SW480 (cell line): ENCODE measurements at regions not wholly inside any gene's neighbourhood (a gene's known extent, or its start where the extent isn't known, plus 50 kb on each side); places are given as distances from the start of the nearest gene placed in this dataset.
"Not testable (repeated sequence)": the region's sequence is repeated elsewhere in the genome, so short reads cannot be mapped to it uniquely, and the experiment has no call there.

Source experiments
- DNase-seq: peaks from one replicate; pipeline ENCODE4 v3.0.0-alpha.2; 2016; ENCODE audit warnings: low spot score

DNA sequence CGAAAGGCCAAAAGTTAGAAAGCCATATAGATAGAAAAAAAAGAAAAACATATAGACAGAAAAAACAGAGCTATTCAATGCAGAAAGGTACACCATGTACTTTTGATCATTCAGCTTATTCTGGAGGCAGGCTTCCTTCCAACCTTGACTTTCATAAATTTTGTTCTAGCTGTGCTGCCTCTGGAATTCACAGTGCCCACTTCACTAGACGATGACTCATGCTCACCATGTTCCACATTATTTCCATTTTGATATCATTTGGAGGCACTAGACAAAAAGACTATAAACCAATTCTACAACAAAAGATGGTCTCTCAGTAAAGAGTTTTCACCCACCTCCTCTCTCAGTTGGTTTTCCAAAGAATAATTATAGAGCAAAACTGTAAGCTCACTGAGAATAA lies 229.0 kb upstream of the IPO5 start:
- no peak for DNase-seq

DNA sequence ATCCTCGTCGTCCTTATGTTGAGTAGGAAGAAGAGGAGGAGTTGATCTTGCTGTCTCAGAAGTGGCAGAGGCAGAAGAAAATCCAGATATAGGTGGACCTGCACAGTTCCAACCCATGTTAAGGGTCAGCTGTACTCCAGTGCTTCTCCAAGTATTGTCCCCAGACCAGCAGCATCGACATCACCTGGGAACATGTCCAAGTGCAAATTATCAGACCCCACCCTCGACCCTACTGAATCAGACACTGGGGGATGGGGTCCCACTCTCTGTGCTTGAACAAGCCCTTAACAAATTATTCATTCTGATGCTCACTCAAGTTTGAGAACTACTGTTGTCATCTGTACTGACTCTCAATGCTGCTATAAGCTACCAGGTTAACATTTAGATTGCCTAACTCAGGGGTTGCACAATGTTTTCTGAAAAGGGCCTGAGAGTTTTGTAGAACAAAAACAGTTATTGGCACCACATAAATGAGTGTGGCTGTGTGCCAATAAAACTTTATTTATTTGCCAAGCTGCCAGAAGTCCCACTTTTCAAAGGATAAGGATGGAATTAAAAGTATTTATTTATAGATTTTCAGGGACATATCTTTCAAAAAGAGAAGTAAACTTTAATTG lies 226.7 kb upstream of the IPO5 start:
- DNase-seq, result no peak

DNA sequence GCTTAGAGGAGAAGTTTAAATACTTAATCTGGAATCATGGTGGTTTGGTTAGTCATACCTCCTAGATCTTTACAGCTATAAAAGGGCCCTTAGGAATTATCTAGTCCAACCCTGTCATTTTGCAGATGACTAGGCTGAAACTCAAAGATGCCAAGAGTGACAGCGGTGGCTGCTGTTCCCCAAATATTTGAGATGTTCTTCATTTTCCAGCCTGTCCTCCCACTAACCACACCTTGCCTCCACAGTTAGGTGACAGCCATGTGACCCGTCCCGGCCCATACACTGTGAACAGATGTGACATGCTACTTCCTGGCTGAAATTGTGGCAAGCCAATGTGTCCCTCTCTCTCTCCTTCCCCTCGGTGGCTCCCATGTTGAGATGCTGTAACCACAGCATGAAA lies 225.5 kb upstream of the IPO5 start:
- DNase-seq, result no peak

DNA sequence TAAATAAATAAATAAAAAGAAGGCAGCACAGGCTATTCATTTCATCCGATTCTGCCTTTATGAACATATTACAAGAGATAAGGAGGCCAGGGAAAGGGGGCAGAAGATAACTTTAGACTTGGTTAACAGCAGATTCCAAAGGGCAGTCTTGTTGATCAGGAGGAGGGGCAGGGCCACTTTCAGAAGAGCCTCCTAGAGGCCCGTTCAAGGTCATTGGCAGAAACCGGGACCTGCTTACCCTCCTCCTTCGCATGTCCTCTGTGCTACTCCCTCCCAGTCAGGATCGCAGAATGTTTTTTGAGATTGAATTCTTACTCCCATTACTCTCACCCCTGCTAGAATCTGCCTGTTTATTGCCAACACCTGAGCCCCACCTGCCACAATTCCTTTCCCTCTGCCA lies 217.0 kb upstream of the IPO5 start:
- DNase-seq, result no peak

DNA sequence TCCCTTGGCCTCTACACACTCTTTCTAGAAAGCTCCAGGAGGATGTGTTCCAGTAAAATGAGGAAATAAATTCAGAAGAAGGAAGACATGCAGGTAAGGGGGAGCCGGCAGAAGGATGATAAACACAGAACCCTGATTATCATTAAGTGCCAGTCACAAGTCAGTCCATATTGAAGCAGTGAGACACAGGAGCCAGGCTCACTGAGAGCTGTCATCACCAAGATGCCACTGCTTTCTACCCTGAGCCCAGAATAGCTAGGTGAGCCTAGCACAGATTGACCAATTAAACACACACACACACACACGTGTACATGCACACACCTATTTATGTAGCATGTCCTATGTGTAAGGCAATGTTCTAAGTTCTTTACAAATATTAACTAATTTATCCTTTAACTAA lies 211.4 kb upstream of the IPO5 start:
- no peak for DNase-seq

DNA sequence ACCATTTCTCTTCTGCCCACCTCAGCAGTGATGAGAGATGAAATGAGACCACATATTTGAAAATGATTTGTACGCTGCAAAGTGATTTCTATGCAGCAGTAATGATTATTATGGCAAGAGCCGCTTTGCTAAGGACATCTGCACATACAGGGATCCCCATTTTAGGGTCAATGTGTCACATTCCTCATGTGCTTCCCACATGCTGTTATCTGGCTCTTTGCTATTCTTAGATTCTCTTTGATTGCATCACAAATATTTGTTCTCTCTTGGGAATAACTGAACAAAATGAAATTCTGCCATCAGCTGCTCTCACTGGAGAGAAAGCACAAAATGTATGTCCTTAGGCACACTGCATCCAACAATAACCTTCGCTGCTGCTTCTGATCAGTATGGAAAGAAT lies 209.5 kb upstream of the IPO5 start:
- DNase-seq, result no peak

DNA sequence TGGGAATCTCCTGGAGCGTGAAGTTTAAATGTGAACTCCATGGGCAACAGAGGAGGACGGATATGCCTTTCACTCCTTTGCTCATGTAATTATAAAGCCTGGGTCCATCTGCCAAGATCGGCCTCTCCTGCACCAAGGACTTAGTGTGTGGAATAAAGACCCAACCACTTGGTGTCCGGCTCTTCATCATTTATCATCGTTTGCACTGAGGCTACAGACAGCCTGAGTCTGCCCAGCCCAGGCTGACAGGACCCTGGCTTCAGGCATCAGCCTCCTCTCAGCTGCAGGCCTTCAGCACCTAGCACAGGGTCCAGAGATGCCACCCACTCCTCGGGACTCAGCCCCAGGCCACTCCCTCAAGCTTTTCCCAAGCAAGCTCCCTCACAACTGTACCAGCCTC lies 206.8 kb upstream of the IPO5 start:
- DNase-seq, result no peak

DNA sequence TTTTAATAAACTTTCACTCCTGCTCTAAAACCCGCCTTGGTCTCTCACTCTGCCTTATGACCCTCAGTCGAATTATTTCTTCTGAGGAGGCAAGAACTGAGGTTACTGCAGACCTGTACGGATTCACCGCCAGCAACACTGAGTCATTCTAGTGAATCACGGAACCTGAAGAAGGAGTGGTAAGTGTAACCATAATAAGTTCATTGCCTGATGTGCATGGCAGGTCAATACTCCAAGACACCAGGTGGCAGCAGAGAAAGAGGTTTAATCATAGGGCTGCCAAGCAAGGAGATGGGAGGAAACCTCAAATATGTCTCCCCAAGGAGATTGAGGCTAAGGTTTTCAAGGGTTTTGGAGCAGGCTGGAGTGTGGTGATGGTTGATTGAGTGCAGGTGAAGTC lies 204.3 kb upstream of the IPO5 start:
- DNase-seq, result peak; percentile 46

DNA sequence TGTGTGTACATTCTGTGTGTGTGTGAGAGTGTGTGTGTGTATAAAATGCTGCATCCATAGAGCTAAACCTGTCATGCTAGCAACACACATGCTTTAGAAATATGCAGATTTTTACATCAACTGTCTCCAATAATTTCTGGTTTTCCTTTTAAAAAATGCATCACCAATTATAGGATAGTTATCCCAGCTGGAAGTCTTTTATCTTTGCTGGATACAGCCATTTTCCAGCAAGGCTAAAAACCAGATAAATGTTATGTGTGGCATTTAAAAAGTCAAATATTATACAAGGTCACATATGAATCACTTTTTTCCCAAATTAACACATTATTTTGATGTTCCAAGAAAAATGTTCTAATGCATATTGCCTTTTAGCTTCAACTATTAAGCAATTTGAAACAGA lies 202.0 kb upstream of the IPO5 start:
- DNase-seq, result no peak

DNA sequence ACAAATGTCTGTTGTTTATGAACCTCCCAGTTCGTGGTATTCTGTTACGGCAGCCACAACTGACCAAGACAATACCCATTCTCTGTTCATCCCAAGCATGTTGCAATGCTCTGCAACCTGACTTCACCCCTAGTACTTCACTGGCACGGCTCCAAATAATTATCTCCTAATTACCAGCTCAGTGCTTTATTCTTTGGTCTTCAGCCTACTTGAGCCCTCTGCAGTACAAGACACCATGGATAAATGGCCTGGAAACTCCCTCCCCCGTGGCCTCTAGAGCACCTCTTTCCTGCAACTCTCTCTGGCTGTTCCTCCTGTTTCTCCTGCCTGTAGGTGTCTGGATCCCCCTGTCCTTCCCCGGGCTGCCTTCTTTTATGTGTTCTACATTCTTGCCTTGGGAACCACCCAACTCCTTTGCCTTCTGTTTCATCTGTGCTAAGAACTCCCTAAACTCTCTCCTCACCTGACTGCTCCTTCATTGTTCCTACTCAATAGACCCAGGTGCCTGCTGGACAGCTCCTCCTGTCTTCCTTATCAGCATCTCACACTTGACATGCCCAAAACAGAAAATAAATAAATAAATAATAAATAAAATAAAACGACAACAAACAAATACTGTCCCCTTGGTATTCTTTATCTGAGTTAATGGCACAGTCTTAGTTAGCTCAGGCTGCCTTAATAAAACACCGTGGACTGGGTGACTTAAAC lies 200.4 kb upstream of the IPO5 start:
- no peak for DNase-seq

DNA sequence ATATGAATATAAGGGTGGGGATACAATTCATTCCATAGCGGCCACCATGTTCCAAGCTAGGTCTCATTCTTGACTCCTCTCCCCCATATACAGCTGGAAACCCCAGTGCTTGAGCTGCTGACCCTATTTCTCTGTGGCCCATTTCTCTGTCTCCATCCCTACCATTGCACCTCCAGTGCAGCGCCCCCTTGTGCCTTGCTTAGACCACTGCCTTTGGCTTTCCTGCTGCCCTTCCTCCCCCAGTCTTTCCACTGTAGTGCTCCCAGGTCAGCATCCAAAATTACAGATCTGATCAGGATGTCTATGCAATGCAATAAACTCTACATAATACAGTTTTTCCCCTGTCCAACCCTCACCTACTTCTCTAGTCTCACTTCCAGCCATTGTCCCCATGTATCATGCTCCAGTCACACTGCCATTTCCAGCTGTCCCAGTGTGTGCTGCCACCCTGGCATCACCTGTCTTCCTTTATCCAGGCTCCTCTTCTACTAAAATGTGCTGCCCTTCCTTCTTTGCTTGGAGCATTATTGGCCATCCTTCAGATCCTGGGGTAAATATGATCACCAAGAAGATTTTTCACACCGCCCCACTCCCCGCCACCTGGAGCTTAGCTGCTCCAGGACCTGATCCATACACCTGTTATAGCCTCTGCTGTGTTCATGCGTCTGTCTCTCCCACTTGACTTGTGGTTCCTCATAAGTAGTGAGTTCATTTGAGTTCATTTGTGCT lies 199.4 kb upstream of the IPO5 start:
- DNase-seq, result no peak

DNA sequence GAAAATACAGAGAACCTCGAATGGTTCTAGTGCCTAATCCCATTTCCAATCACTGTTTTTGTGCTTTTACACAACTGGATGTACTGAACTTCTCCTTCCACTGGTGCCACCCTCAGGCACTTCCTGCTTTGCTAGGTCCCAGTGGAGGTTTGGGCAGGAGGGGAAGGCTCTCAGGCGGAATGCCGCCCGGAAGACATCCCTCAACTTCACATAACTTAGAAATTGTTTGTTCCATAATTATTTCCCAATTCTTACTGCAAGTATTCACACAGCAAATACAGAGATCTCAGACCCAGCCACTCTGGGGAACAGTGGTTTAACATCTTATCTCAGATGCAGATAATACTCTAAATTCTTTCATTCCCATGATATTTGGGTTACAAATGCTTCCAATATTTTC lies 195.7 kb upstream of the IPO5 start:
- no peak for DNase-seq

DNA sequence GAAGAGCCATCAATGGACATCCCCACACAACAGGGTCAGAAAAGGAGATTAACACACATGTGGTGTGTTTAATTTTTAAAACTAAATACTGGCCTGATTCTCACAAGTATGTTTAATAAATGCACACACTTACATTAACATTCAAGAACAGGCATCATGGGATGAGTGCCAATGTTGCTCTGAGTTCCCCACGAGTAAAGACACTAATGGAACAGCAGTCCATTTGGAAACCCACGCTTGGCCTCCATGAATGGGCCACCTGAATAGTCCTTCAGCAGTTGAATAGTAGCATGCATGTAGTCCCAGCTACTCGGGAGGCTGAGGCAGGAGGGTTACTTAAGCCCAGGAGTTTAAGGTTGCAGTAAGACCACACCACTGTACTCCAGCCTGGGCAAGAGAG lies 195.2 kb upstream of the IPO5 start:
- no peak for DNase-seq

DNA sequence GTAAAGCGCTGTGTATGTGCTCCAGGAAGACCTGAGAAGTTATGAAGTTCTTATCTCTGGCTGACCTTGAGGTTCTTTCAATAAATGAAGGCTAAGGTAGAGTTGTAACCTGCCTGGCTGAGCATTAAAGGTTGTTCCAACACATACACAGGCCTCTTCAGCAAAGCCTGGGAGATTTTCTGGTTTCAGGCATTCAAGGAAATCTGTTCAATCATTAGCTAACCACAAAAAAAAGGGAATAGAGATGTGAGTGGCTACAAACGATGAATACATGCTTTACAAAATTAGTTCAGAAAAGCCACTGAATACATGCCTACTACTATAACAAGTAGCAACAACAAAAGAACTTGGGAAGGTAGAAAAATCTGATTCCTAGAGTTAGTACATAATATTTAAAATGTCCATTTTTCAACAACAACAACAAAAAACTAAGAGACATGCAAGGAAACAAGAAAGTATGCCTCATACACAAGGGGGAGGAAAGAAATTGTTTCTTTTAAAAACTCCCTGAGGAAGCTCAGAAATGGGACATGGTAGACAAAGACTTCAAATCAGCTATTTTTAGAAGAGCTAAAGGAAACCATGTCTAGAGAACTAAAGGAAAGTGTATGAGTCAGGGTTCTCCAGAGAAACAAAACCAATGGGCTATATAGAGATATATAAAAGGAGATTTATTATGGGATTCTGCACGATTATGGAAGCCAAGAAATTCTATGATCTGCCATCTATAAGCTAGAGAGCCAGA lies 191.5 kb upstream of the IPO5 start:
- DNase-seq, result no peak

DNA sequence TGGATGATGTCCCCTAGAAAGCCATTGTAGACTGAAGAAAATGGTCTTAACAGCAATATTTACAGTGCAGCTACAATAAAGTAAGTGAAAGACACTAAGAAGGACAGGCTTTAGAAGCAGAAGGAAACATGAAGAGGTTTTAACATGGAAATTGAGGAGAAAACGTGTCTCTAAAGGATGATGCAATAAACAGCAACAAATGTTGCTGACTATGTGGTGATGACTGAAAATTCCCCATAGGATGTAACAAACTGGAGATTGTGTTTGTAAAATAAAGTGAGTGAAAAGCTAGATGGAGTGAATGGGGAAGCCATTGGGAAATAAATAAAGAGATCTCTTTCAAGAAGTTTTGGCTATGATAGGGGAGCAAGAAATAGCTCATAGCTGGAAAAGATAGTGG lies 186.7 kb upstream of the IPO5 start:
- peak; percentile 8 for DNase-seq

DNA sequence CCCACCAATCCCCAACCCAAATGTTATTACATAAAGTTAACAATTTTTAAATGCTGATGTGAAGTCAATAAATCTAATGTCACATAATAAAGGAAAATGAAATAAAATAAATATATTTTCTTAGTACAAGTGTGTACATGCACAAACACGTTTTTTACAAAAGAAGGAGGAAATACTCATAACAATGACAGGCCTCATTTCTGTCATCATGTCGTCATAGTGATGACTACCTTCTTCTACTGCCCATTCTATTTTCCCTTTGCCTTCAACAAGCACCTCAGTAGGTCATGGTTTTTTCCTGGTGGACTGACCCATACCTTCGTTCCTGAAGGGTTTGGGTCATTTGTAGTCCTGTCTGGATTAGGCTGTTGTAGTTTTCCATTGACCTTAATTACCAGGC lies 185.3 kb upstream of the IPO5 start:
- DNase-seq, result no peak

DNA sequence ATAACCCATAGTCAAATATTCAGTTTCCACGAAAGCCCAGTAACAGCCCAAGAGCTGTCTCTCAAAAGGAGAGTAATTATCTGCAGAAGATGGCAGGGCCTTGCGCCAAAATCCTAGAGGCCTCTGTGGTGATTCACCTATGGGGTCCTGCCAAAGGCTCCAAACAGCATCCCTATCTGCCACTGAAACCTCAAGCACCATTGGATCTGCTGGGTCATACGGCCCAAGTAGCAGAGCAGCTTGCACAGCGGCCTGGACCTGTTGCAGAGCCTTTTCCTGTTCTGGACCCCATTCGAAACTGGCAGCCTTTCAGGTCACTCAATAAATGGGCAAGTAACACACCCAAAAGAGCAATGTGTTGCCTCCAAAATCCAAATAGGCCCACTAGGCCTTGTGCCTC lies 183.2 kb upstream of the IPO5 start:
- DNase-seq, result not testable (repeated sequence)

DNA sequence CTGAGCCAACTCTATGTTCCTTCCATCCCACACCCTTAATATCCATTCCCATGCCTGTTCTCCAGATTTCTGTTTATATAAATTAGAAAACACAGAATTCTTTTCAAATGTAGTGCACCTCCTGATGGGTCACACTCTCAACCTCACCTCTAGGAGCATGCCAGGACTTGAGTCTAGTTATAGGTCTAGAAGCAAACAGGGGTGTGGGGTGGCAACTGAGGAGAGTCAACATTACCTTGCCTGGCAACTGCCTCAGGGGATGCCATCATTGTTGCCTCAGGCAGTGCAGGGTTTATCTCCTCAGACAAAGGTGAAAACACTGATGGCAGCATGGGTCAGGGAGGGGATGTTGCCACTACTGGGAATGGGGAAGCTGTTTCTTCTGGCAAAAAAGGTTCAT lies 181.0 kb upstream of the IPO5 start:
- DNase-seq, result not testable (repeated sequence)

DNA sequence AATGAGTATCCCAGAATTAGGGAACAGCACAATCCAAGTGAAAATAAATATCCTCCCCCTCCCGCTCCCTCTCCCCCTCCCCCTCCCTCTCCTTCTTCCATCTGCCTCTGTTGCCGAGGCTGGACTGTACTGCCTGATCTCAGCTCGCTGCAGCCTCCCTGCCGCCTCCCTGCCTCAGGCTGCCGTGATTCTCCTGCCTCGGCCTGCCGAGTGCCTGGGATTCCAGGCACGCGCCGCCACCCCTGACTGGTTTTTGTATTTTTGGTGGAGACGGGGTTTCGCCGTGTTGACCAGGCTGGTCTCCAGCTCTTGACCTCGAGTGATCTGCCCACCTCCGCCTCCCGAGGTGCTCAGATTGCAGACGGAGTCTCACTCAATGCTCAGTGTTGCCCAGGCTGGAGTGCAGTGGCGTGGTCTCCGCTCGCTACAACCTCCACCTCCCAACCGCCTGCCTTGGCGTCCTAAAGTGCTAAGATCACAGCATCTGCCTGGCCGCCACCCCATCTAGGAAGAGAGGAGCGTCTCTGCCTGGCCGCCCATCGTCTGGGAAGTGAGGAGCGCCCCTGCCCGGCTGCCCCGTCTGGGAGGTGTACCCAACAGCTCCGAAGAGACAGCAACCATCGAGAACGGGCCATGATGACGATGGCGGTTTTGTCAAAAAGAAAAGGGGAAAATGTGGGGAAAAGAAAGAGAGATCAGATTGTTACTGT lies 178.9 kb upstream of the IPO5 start:
- DNase-seq, result not testable (repeated sequence)

DNA sequence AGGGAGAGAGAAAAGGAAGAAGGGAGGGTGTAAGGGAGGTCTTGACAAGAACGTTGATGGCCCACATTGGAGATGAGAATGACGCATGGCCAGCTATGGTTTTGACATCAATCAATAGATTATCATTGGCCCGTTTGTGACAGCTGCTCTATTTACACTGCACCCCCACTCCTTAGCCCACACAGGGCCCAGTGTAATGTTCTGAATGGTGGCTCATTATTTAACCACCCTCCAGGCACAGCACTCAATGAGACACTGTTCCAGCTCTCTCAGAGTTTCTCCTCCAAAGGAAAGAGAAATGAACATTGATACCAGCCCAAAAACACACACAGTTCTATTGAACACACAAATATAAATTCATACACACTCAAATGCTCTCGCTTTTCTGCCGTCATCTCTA lies 173.0 kb upstream of the IPO5 start:
- DNase-seq, result no peak

DNA sequence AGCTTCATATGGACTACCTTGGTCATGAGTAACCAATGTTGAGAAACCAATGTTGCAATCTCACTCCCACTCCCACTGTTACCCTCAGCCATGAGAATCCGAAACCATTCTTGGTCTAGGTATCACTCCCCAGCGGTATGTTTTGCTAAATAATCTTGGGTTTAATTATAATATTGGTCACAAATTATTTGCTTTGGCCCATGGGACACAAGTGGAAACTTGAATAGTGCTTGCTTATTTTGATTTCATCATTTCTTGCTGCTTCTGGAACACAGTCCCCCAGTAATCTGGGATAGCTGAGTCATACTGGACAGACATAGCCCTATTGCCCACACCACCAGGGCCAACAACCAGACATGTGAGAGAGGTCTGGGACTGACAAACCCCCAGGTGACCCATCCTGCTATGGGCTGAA lies 171.6 kb upstream of the IPO5 start:
- DNase-seq, result no peak

DNA sequence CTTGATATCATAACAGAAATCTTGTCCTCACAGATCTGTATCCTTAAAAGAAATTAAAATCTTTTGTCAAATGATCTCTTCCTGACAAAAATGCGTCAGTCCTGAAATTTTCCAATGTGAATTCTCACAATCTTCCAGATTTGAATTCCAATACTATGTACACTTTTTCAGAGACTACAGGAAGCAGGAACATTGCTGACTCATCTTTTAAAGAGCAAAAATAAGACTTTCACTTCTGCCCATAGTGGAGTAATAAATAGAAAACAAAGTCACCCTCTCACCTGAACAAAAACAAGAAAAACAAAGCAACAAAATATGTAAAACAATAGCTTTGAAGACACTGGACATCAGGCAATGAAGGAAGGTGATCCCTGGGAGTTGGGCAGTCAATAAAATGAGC lies 167.0 kb upstream of the IPO5 start:
- DNase-seq, result no peak
